Daoy (cell line): ENCODE measurements at regions not wholly inside any gene's neighbourhood (a gene's known extent, or its start where the extent isn't known, plus 50 kb on each side); places are given as distances from the start of the nearest gene placed in this dataset.
"Not testable (repeated sequence)": the region's sequence is repeated elsewhere in the genome, so short reads cannot be mapped to it uniquely, and the experiment has no call there.

Experiments
- DNase-seq: peaks from one replicate; pipeline ENCODE4 v3.0.0-alpha.2; 2015; ENCODE audit warnings: low read depth

GRCh38 chr14:30069536-30069935 lies 141.9 kb upstream of the PRKD1 start:
- no peak for DNase-seq

- DNase-seq = not testable (repeated sequence)
Measured at GRCh38 chr14:30072454-30072853, 144.8 kb upstream of the PRKD1 start.

GRCh38 chr14:30077946-30078345 lies 150.3 kb upstream of the PRKD1 start:
- no peak for DNase-seq

- DNase-seq = no peak
Measured at GRCh38 chr14:30078811-30079402, 151.3 kb upstream of the PRKD1 start.

GRCh38 chr14:30082486-30082885 lies 154.8 kb upstream of the PRKD1 start:
- no peak for DNase-seq

GRCh38 chr14:30084811-30085210 lies 157.2 kb upstream of the PRKD1 start:
- no peak for DNase-seq

GRCh38 chr14:30085943-30086342 lies 158.3 kb upstream of the PRKD1 start:
- DNase-seq = no peak

DNA sequence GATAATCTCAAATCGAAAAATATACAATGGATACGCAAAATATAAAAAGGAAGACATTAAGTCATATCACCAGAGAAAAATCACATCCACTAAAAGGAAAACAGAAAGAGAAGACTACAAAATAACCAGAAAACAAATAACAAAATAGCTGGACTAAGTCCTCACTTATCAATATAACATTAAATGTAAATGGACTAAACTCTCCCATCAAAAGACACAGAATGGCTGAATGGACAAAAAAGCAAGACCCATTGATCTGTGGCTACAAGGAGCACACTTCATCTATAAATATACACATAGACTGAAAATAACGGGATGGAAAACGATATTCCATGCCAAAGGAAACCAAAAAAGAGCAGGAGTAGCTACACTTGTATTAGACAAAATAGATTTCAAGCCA lies 161.0 kb upstream of the PRKD1 start:
- DNase-seq = no peak

GRCh38 chr14:30108975-30109700 lies 181.5 kb upstream of the PRKD1 start:
- DNase-seq = no peak

GRCh38 chr14:30114051-30114450 lies 186.4 kb upstream of the PRKD1 start:
- no peak for DNase-seq

DNA sequence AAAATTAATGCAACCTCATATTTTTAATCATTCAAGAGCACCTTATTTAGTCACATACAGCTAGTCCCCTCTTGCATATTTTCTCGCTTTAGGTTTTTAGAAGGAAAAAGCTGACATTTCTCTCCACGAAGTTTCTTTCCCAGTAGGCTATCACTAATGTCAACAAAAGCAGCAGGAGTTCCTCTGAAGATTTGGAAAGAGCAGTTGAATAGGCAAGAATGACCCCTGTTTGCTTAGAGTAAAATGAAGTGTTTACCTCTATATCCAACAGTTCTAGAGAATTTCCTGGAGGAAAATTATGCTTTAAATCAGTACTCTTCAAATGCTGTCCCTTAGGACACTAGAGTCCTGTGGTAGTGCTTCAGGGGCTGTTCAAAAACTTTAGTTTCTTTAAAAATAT lies 188.1 kb upstream of the PRKD1 start:
- DNase-seq = no peak

- no peak for DNase-seq
Measured at GRCh38 chr14:30118992-30119640, 191.5 kb upstream of the PRKD1 start.

DNA sequence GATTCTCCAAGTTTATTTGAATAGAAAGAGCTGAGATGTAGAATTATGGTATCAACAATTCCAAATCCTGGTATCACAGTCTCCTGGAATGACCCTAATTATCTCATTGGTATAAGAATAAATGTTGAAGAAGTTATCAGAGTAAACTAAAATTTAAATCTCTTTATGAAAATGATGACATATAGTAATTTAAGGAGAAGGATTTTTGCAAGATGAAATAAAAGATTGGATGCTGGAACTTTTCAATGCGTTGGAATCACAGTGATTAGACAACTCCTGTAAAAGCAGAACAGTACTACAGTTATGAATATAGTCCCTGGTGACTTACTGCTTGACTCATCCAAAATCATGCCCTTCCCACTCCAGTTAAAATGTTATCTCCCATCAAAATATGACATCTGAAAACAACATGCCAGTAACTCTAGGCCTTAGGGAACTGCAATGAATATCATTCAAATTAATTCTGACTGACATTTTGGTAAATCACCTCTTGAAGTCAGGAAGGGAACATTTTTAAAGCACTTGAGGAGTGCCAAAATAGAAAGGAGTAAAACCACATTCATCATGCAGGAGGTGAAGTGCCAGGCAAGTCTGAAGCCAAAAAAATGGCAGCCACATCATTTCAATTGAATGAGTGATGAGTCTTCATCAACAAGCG lies 197.8 kb upstream of the PRKD1 start:
- no peak for DNase-seq

DNA sequence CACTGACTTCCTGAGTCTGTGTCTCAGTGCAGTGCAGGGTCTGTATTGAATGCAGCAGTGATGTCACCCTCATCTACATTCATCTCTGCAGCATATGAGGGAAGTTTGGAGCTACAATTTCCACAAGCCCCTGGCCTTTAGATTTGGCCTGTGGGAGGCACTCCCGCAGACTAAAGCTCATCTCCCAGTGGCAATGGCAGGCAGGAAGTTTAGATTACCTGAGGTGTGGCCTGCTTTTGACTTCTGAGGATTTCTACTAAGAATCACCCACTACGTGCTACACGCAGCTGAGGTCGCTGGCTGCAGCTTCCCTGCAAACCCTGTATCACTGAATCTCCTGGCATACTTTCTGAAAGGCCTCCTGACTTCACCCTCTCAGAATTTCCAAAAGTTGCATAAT lies 202.2 kb upstream of the PRKD1 start:
- DNase-seq = no peak

GRCh38 chr14:30131581-30132097 lies 204.0 kb upstream of the PRKD1 start:
- no peak for DNase-seq

DNA sequence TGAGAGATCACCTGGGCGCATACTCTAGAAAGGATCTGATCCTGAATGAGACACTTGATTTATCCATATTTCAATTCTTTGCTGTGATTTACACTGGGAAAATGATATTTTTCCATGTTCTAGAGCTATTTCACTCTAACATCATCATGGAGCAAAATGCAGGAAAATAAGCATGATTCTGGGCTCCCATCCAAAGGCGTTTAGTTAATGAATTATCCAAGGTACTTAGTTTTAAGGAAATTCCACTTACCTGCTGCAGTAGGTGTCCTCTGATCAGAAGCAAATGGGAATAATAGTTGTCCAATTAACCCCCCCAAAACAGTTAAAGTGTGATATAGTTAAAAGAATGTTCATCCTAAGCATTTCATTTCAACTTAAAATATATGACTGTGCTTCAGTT lies 204.5 kb upstream of the PRKD1 start:
- DNase-seq = no peak

DNA sequence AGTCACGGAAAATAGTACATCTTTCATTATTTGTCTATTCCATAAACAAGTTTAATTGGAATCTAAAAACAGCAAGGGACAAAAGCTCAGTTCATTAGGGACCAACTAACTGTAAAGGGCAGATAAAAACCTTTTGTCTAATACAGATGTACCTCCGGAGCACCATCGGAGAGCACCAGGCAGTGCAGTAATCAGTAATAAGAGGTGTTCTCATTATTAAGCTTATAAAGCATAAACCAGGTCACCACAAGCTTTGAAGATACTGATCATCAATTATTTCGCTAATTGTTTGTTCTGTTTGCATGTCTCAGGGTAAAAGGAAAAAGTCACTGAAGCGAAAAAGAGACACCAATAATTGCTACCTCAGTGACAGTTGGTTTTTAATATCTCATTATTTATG lies 207.3 kb upstream of the PRKD1 start:
- no peak for DNase-seq

GRCh38 chr14:30138567-30138966 lies 210.9 kb upstream of the PRKD1 start:
- no peak for DNase-seq

- DNase-seq = no peak
Measured at GRCh38 chr14:30142216-30142615, 214.6 kb upstream of the PRKD1 start.

GRCh38 chr14:30143627-30144026 lies 216.0 kb upstream of the PRKD1 start:
- no peak for DNase-seq

DNA sequence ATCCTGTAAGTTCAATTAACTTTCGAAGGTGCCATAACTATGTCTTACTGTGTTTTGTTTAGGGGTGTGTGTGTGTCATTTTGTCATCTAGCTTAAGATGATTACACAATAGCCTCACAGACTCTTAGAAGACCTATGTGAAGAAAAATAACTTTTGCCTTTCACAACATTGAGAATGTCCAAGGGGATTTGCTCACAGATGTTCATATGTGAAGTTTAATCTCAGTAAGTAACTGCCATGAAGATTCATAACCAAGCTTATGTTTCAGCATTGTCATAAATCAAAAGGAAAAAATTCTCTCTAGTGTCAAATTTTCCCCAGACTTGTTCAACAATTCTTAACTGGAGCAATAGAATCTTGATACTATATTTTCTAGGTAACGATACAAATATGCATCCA lies 226.1 kb upstream of the PRKD1 start:
- no peak for DNase-seq

GRCh38 chr14:30156571-30156970 lies 228.9 kb upstream of the PRKD1 start:
- DNase-seq = no peak

DNA sequence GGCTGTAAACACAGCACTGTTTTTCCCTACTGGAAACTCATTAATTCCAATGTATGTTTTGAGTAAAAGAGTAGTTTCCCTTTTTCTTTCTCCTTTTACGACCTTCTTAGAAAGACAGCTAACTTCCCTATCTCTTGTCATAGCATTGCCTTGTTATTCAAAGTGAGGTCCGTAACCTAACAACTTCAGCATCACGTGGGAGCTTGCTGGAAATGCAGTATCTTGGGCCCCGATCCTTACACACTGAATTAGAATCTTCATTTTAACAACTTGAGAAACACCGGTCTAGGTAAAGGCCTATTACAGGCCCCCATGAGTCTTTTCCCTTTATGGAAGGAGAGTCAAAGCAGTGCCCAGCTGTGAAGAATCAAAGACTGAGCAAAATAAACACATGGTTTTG lies 230.7 kb upstream of the PRKD1 start:
- no peak for DNase-seq
